ENCODE measurements at regions not wholly inside any gene's neighbourhood (a gene's known extent, or its start where the extent isn't known, plus 50 kb on each side); places are given as distances from the start of the nearest gene placed in this dataset.

- Histone ChIP-seq H3K36me3 (no peaks in the 10 kb centered on the region), H3K9me3 (replicated peaks) (peaks cover 9% of the 10 kb centered on the region), H3K4me3 (no peak overlapping the region), H3K27ac (replicated peaks) (no peak overlapping the region), H3K4me1 (no peaks in the 10 kb centered on the region), H3K27me3 (ENCODE audit: low read depth) (no peaks in the 10 kb centered on the region)
- TF ChIP-seq CTCF (IDR thresholded peaks at IDR 0.05; ENCODE audit: borderline replicate concordance): no peak
- DNase-seq: no peak
- intact Hi-C loops (cut with micrococcal nuclease): no loop called here
These were observed 868.7 kb upstream of the CDH9 start for GRCh38 chr5:27906931-27907601.

GRCh38 chr5:27906481-27906880 lies 868.1 kb upstream of the CDH9 start:
- no peak for DNase-seq
- intact Hi-C loops (cut with micrococcal nuclease): no loop called here
- Histone ChIP-seq H3K27ac (replicated peaks) (no peak overlapping the region), H3K4me1 (no peaks in the 10 kb centered on the region), H3K9me3 (replicated peaks) (peaks cover 9% of the 10 kb centered on the region), H3K36me3 (no peaks in the 10 kb centered on the region), H3K4me3 (no peak overlapping the region), H3K27me3 (ENCODE audit: low read depth) (no peaks in the 10 kb centered on the region)
- no peak for TF ChIP-seq CTCF (IDR thresholded peaks at IDR 0.05; ENCODE audit: borderline replicate concordance)

GRCh38 chr5:27900761-27901160 lies 862.4 kb upstream of the CDH9 start:
- no peak for TF ChIP-seq CTCF (IDR thresholded peaks at IDR 0.05; ENCODE audit: borderline replicate concordance)
- Histone ChIP-seq H3K4me1 (no peaks in the 10 kb centered on the region), H3K9me3 (replicated peaks) (peaks cover 23% of the 10 kb centered on the region), H3K36me3 (no peaks in the 10 kb centered on the region), H3K4me3 (no peak overlapping the region), H3K27me3 (ENCODE audit: low read depth) (no peaks in the 10 kb centered on the region), H3K27ac (replicated peaks) (no peak overlapping the region)
- no peak for DNase-seq
- intact Hi-C loops (cut with micrococcal nuclease): no loop called here

- intact Hi-C loops (cut with micrococcal nuclease): no loop called here
- Histone ChIP-seq H3K9me3 (replicated peaks) (peaks cover 45% of the 10 kb centered on the region), H3K36me3 (no peaks in the 10 kb centered on the region), H3K4me1 (no peaks in the 10 kb centered on the region), H3K27me3 (ENCODE audit: low read depth) (no peaks in the 10 kb centered on the region), H3K4me3 (no peak overlapping the region), H3K27ac (replicated peaks) (no peak overlapping the region)
- TF ChIP-seq CTCF (IDR thresholded peaks at IDR 0.05; ENCODE audit: borderline replicate concordance): no peak
- no peak for DNase-seq
These were observed 837.7 kb upstream of the CDH9 start for GRCh38 chr5:27876071-27876470.

- no peak overlapping the region for H3K4me3 ChIP-seq
- H3K4me1 ChIP-seq: no peaks in the 10 kb centered on the region
- H3K27me3 ChIP-seq (ENCODE audit: low read depth): no peaks in the 10 kb centered on the region
- no peak overlapping the region for H3K27ac ChIP-seq (replicated peaks)
- peaks cover 51% of the 10 kb centered on the region for H3K9me3 ChIP-seq (replicated peaks)
- intact Hi-C loops (cut with micrococcal nuclease): no loop called here
- no peak for DNase-seq
- no peaks in the 10 kb centered on the region for H3K36me3 ChIP-seq
- TF ChIP-seq CTCF (IDR thresholded peaks at IDR 0.05; ENCODE audit: borderline replicate concordance): no peak
These were observed 836.8 kb upstream of the CDH9 start for GRCh38 chr5:27875148-27875547.

Measured in left ventricle myocardium inferior (tissue), 1 donor.